GM18507 (cell line): ENCODE measurements at regions not wholly inside any gene's neighbourhood (a gene's known extent, or its start where the extent isn't known, plus 50 kb on each side); places are given as distances from the start of the nearest gene placed in this dataset.

Experiments used
- DNase-seq: peaks from one replicate; pipeline ENCODE4 v3.0.0; 2011; ENCODE audit warnings: low read depth; ENCODE audit not compliant: insufficient read length; ENCODE audit errors: extremely low spot score
- FAIRE-seq: peaks from 2 replicates; lab custom pipeline; 2011; peaks lifted over from hg19 to GRCh38; lab: Jason Lieb, UNC

- FAIRE-seq (no peak), DNase-seq (no peak)
Measured at GRCh38 chr11:19661827-19662226, 50.8 kb upstream of the NAV2 start.

- DNase-seq, result peak; percentile 46
- peak; percentile 95 for FAIRE-seq
Measured at GRCh38 chr11:19660076-19660475, 52.6 kb upstream of the NAV2 start.

- FAIRE-seq, result no peak
- no peak for DNase-seq
Measured at GRCh38 chr11:19659529-19659928, 53.1 kb upstream of the NAV2 start.

- FAIRE-seq, result no peak
- no peak for DNase-seq
Measured at GRCh38 chr11:19658344-19658743, 54.3 kb upstream of the NAV2 start.

- DNase-seq, result no peak
- no peak for FAIRE-seq
Measured at GRCh38 chr11:19656140-19656541, 56.5 kb upstream of the NAV2 start.

- no peak for FAIRE-seq
Measured at GRCh38 chr11:19652623-19653375, 59.8 kb upstream of the NAV2 start.

GRCh38 chr11:19651653-19652052, 61.0 kb upstream of the NAV2 start:
- DNase-seq (no peak), FAIRE-seq (no peak)

More at GRCh38 chr11:19652623-19653375, 59.8 kb upstream of the NAV2 start:
- DNase-seq, result no peak

- FAIRE-seq (no peak), DNase-seq (no peak)
Measured at GRCh38 chr11:19651028-19651427, 61.6 kb upstream of the NAV2 start.

- DNase-seq (no peak), FAIRE-seq (no peak)
Measured at GRCh38 chr11:19650467-19650866, 62.2 kb upstream of the NAV2 start.

- FAIRE-seq, result no peak
- DNase-seq, result no peak
Measured at GRCh38 chr11:19649751-19650150, 62.9 kb upstream of the NAV2 start.

GRCh38 chr11:19648321-19648720, 64.3 kb upstream of the NAV2 start:
- DNase-seq, result no peak
- FAIRE-seq, result no peak

- no peak for DNase-seq
- FAIRE-seq, result no peak
Measured at GRCh38 chr11:19647816-19648215, 64.8 kb upstream of the NAV2 start.

- DNase-seq (no peak), FAIRE-seq (no peak)
Measured at GRCh38 chr11:19646921-19647320, 65.7 kb upstream of the NAV2 start.

GRCh38 chr11:19646308-19646707, 66.3 kb upstream of the NAV2 start:
- no peak for DNase-seq
- FAIRE-seq, result no peak

- DNase-seq (no peak), FAIRE-seq (no peak)
Measured at GRCh38 chr11:19644316-19644715, 68.3 kb upstream of the NAV2 start.

- FAIRE-seq (no peak), DNase-seq (no peak)
Measured at GRCh38 chr11:19642185-19643158, 70.2 kb upstream of the NAV2 start.

- DNase-seq, result no peak
- FAIRE-seq, result no peak
Measured at GRCh38 chr11:19639603-19640105, 73.0 kb upstream of the NAV2 start.

GRCh38 chr11:19635332-19635731, 77.3 kb upstream of the NAV2 start:
- FAIRE-seq (no peak), DNase-seq (no peak)

GRCh38 chr11:19633276-19633675, 79.4 kb upstream of the NAV2 start:
- DNase-seq, result no peak
- no peak for FAIRE-seq

GRCh38 chr11:19632499-19632834, 80.2 kb upstream of the NAV2 start:
- DNase-seq (no peak), FAIRE-seq (no peak)
